K562 (cell line): ENCODE measurements at regions not wholly inside any gene's neighbourhood (a gene's known extent, or its start where the extent isn't known, plus 50 kb on each side); places are given as distances from the start of the nearest gene placed in this dataset.

Experiments used
- ATAC-seq: fragments of 200-7000 bp; cut with Tn5 transposase; 3 replicates; pipeline ENCODE4 v1.9.1; 2020; ENCODE audit warnings: moderate library complexity
- BruUV-seq: library from RNA; stranded (reverse); fragments of 400-500 nt; replicated peaks from 2 replicates; lab custom pipeline; 2021; lab: Mats Ljungman, UMichigan
- CTCF ChIA-PET: fragments of 300-600 bp; formaldehyde crosslinking; extraction: SDS; loops from one replicate; lab custom pipeline; 2021; ENCODE audit warnings: low intra/inter-chr PET ratio; lab: Yijun Ruan, JAX
- POLR2A ChIA-PET: fragments of 300-600, 350-650 bp; sonication (Branson Sonifier 250); formaldehyde crosslinking; extraction: SDS; loops from one replicate; lab custom pipeline; 2021; ENCODE audit warnings: antibody characterized with exemption, inconsistent platforms; lab: Yijun Ruan, JAX
- DNase-seq, 4 experiments: peaks; one replicate each; pipeline versions ENCODE4 v3.0.0 to v3.0.0-alpha.2; 2011 to 2018; ENCODE audit warnings: low spot score in 3 of 4, mixed read lengths in 3 of 4; ENCODE audit errors: extremely low read depth in 1 of 4
- FAIRE-seq: peaks from 2 replicates; lab custom pipeline; 2011; peaks lifted over from hg19 to GRCh38; lab: Jason Lieb, UNC
- H2AFZ ChIP-seq: 2 replicates; pipeline ENCODE4 v1.6.0; 2011; ENCODE audit warnings: low read depth, low read length, control low read depth, inconsistent platforms
- H3K27ac ChIP-seq: fragments of 200-600 bp; 3 replicates; pipeline ENCODE4 v1.8.0; 2011; ENCODE audit warnings: low read depth, mild to moderate bottlenecking, control low read depth, inconsistent platforms, low read length, moderate library complexity, mixed read lengths; ENCODE audit errors: extremely low read depth
- H3K27me3 ChIP-seq, 2 experiments: fragments of 300-600 bp in 1 of 2; 2 replicates in 1 of 2; 3 replicates in 1 of 2; pipeline versions ENCODE4 v1.6.0 to v1.8.0; 2011; ENCODE audit warnings: inconsistent platforms in 2 of 2, low read length in 2 of 2, mild to moderate bottlenecking in 1 of 2, mixed read lengths in 1 of 2, moderate library complexity in 1 of 2; ENCODE audit not compliant: control insufficient read depth in 2 of 2, insufficient read depth in 2 of 2
- H3K36me3 ChIP-seq: fragments of 300-600 bp; 3 replicates; pipeline ENCODE4 v1.8.0; 2011; ENCODE audit warnings: mild to moderate bottlenecking, low read length, inconsistent platforms; ENCODE audit not compliant: control insufficient read depth, insufficient read depth
- H3K4me1 ChIP-seq, 2 experiments: fragments of 200-600 bp in 1 of 2; replicated peaks in 1 of 2; 2 replicates in 1 of 2; 3 replicates in 1 of 2; pipeline versions ENCODE4 v1.5.1 to v1.8.0; 2011; ENCODE audit warnings: inconsistent platforms in 2 of 2, low read length in 2 of 2, mild to moderate bottlenecking in 1 of 2, mixed read lengths in 1 of 2, moderate library complexity in 1 of 2; ENCODE audit not compliant: control insufficient read depth in 2 of 2, insufficient read depth in 2 of 2
- H3K4me2 ChIP-seq: 2 replicates; pipeline ENCODE4 v1.6.1; 2011; ENCODE audit warnings: low read length, control low read depth, inconsistent platforms, mixed read lengths; ENCODE audit not compliant: insufficient read depth
- H3K4me3 ChIP-seq: fragments of 200-600 bp; sonication (generic), shearing (Covaris generic); 2 replicates; pipeline ENCODE4 v1.5.1; 2016; ENCODE audit warnings: control low read depth, inconsistent platforms
- H3K79me2 ChIP-seq: fragments of 200-600 bp; 3 replicates; pipeline ENCODE4 v1.8.0; 2011; ENCODE audit warnings: low read length, inconsistent platforms; ENCODE audit not compliant: control insufficient read depth, insufficient read depth
- H3K9ac ChIP-seq, 2 experiments: 2 replicates each; pipeline versions ENCODE4 v1.6.0 to v1.6.1; 2011; ENCODE audit warnings: low read depth in 2 of 2, low read length in 2 of 2, control low read depth in 1 of 2, inconsistent platforms in 1 of 2, mild to moderate bottlenecking in 1 of 2, mixed read lengths in 1 of 2; ENCODE audit not compliant: insufficient read depth in 1 of 2
- H3K9me1 ChIP-seq: one replicate; pipeline ENCODE4 v1.6.0; 2011; ENCODE audit warnings: inconsistent platforms, mild to moderate bottlenecking, low read length, moderate library complexity; ENCODE audit not compliant: control insufficient read depth, insufficient read depth
- H3K9me3 ChIP-seq: replicated peaks from 2 replicates; pipeline ENCODE4 v1.5.1; 2011; ENCODE audit warnings: low read depth, low read length, inconsistent platforms; ENCODE audit not compliant: control insufficient read depth, insufficient read depth
- H4K20me1 ChIP-seq: replicated peaks from 2 replicates; pipeline ENCODE4 v1.6.1; 2011; ENCODE audit warnings: low read length, inconsistent platforms, mixed read lengths; ENCODE audit not compliant: control insufficient read depth, insufficient read depth
- CHD4 ChIP-seq: fragments of 200-600 bp; sonication (generic); IDR thresholded peaks from 3 replicates; pipeline ENCODE4 v1.6.1; 2012; ENCODE audit warnings: low read depth, mild to moderate bottlenecking, mixed read lengths, low read length, inconsistent platforms; ENCODE audit not compliant: insufficient read depth, insufficient replicate concordance, poor library complexity, severe bottlenecking
- CTCF ChIP-seq, 3 experiments: IDR thresholded peaks in 2 of 3; conservative IDR thresholded peaks in 1 of 3; 2 replicates each; pipeline ENCODE4 v1.5.1; 2011 to 2012; ENCODE audit warnings: low read length in 3 of 3, mild to moderate bottlenecking in 3 of 3, control low read depth in 2 of 3, improper control_type of control experiment in 1 of 3, inconsistent platforms in 1 of 3, low read depth in 1 of 3, mixed read lengths in 1 of 3, moderate library complexity in 1 of 3; ENCODE audit not compliant: insufficient read depth in 2 of 3
- ILK ChIP-seq: fragments of 450-650 bp; IDR thresholded peaks from 2 replicates; pipeline ENCODE4 v1.6.1; 2016; ENCODE audit warnings: missing genetic modification characterization, low read depth, mild to moderate bottlenecking, missing compliant biosample characterization, moderate library complexity, borderline replicate concordance
- KLF13 ChIP-seq: fragments of 450-650 bp; IDR thresholded peaks from 2 replicates; pipeline ENCODE4 v1.6.1; 2016; ENCODE audit warnings: missing genetic modification characterization, low read depth, mild to moderate bottlenecking, missing compliant biosample characterization, moderate library complexity, borderline replicate concordance
- NFYB ChIP-seq: IDR thresholded peaks from 2 replicates; pipeline ENCODE4 v1.6.1; 2011; ENCODE audit warnings: mild to moderate bottlenecking, moderate library complexity; ENCODE audit not compliant: insufficient read length; ENCODE audit errors: extremely low read depth
- SP2 ChIP-seq: IDR thresholded peaks from 2 replicates; pipeline ENCODE4 v1.6.1; 2011; ENCODE audit warnings: mild to moderate bottlenecking, low read depth, low read length, moderate library complexity; ENCODE audit not compliant: poor library complexity, severe bottlenecking; ENCODE audit errors: extremely low read depth
- TEAD2 ChIP-seq: fragments of 450-650 bp; IDR thresholded peaks from 2 replicates; pipeline ENCODE4 v1.6.1; 2016; ENCODE audit warnings: missing genetic modification characterization, control low read depth, missing compliant biosample characterization
- ZNF274 ChIP-seq: IDR thresholded peaks from 2 replicates; pipeline ENCODE4 v1.6.1; 2011; ENCODE audit warnings: low read depth, mild to moderate bottlenecking, low read length, moderate library complexity, borderline replicate concordance
- in situ Hi-C: fragments of 300-500 bp; cut with MboI; formaldehyde crosslinking; loops from 4 replicates; pipeline ENCODE4 v1.15.0; 2018; ENCODE audit warnings: inconsistent platforms, mixed read lengths
- intact Hi-C: fragments of 100-400 bp; cut with micrococcal nuclease; formaldehyde crosslinking; loops from 2 replicates; pipeline ENCODE4 v1.14.2; 2022
- TF ChIP-seq, protein P1 (sequence below): fragments of 250-450 bp; sonication (Bioruptor Pico); IDR thresholded peaks from 2 replicates; pipeline ENCODE4 v1.4.0; 2020
- TF ChIP-seq, protein P2 (sequence below), 2 experiments: IDR thresholded peaks; 2 replicates each; pipeline ENCODE4 v1.6.1; 2012; ENCODE audit warnings: improper control_type of control experiment in 2 of 2, low read depth in 2 of 2, low read length in 2 of 2, borderline replicate concordance in 1 of 2

DNA sequence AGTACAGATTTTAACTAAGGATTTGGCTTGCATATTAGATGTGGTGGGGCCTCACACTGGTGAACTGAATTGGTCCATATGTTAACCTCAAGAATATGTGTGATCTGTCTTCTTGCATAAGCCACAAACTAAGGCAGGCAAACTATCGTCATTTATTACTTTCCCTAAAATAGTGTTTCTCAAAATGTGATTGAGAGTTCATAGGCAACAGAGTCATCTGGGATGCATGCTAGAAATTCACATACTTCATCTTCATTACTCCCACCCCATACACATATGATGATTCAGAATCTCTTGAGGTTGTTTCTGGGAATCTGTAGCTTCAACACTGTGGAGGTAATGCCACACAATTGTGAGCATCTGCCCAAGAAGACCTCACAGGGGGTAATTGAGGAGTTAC is 822.8 kb upstream of the CDH2 start (continued):
- TF ChIP-seq ILK (no peak), TEAD2 (tag) (no peak), ZNF274 (no peak)

- no peak for FAIRE-seq
Observed at GRCh38 chr18:28995319-28995718, 818.4 kb upstream of the CDH2 start.

More at GRCh38 chr18:28995319-28995718, 818.4 kb upstream of the CDH2 start:
- CTCF ChIA-PET: no interaction called here
- no peak overlapping the region for H2AFZ ChIP-seq
- DNase-seq (no peak), ATAC-seq (no peak)
- H3K79me2 ChIP-seq: no peaks in the 10 kb centered on the region
- H3K36me3 ChIP-seq: no peaks in the 10 kb centered on the region
- H4K20me1 ChIP-seq: no peaks in the 10 kb centered on the region
- H3K9ac ChIP-seq: no peak overlapping the region
- no peak overlapping the region for H3K4me2 ChIP-seq
- BruUV-seq: no TSS peak
- no peak overlapping the region for H3K4me3 ChIP-seq
- no peak overlapping the region for H3K27ac ChIP-seq
- H3K27me3 ChIP-seq: no peaks in the 10 kb centered on the region
- intact Hi-C loops: no loop called here
- no peak for TF ChIP-seq CHD4
- no peak for TF ChIP-seq SP2
- TF ChIP-seq KLF13 (tag): no peak
- TF ChIP-seq CTCF (IDR thresholded peaks at IDR 0.05 in 2 of 3, conservative IDR thresholded peaks at IDR 0.05 in 1 of 3; ENCODE audit: insufficient read depth in 2 of 3, low read depth in 1 of 3, low read length in 3 of 3): no peak
- no peak for TF ChIP-seq ILK
- TF ChIP-seq, protein P1, sequence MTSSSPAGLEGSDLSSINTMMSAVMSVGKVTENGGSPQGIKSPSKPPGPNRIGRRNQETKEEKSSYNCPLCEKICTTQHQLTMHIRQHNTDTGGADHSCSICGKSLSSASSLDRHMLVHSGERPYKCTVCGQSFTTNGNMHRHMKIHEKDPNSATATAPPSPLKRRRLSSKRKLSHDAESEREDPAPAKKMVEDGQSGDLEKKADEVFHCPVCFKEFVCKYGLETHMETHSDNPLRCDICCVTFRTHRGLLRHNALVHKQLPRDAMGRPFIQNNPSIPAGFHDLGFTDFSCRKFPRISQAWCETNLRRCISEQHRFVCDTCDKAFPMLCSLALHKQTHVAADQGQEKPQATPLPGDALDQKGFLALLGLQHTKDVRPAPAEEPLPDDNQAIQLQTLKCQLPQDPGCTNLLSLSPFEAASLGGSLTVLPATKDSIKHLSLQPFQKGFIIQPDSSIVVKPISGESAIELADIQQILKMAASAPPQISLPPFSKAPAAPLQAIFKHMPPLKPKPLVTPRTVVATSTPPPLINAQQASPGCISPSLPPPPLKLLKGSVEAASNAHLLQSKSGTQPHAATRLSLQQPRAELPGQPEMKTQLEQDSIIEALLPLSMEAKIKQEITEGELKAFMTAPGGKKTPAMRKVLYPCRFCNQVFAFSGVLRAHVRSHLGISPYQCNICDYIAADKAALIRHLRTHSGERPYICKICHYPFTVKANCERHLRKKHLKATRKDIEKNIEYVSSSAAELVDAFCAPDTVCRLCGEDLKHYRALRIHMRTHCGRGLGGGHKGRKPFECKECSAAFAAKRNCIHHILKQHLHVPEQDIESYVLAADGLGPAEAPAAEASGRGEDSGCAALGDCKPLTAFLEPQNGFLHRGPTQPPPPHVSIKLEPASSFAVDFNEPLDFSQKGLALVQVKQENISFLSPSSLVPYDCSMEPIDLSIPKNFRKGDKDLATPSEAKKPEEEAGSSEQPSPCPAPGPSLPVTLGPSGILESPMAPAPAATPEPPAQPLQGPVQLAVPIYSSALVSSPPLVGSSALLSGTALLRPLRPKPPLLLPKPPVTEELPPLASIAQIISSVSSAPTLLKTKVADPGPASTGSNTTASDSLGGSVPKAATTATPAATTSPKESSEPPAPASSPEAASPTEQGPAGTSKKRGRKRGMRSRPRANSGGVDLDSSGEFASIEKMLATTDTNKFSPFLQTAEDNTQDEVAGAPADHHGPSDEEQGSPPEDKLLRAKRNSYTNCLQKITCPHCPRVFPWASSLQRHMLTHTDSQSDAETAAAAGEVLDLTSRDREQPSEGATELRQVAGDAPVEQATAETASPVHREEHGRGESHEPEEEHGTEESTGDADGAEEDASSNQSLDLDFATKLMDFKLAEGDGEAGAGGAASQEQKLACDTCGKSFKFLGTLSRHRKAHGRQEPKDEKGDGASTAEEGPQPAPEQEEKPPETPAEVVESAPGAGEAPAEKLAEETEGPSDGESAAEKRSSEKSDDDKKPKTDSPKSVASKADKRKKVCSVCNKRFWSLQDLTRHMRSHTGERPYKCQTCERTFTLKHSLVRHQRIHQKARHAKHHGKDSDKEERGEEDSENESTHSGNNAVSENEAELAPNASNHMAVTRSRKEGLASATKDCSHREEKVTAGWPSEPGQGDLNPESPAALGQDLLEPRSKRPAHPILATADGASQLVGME (CRISPR knock-in tag): no peak
- TF ChIP-seq, protein P2, sequence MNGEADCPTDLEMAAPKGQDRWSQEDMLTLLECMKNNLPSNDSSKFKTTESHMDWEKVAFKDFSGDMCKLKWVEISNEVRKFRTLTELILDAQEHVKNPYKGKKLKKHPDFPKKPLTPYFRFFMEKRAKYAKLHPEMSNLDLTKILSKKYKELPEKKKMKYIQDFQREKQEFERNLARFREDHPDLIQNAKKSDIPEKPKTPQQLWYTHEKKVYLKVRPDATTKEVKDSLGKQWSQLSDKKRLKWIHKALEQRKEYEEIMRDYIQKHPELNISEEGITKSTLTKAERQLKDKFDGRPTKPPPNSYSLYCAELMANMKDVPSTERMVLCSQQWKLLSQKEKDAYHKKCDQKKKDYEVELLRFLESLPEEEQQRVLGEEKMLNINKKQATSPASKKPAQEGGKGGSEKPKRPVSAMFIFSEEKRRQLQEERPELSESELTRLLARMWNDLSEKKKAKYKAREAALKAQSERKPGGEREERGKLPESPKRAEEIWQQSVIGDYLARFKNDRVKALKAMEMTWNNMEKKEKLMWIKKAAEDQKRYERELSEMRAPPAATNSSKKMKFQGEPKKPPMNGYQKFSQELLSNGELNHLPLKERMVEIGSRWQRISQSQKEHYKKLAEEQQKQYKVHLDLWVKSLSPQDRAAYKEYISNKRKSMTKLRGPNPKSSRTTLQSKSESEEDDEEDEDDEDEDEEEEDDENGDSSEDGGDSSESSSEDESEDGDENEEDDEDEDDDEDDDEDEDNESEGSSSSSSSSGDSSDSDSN (IDR thresholded peaks at IDR 0.05; ENCODE audit: borderline replicate concordance in 1 of 2, low read depth in 2 of 2, low read length in 2 of 2): no peak
- TF ChIP-seq NFYB: no peak
- in situ Hi-C loops: no loop called here
- POLR2A ChIA-PET: no interaction called here
- H3K9me3 ChIP-seq: no peaks in the 10 kb centered on the region; the same call in 1 of the 2 replicates
- H3K9me1 ChIP-seq: no peaks in the 10 kb centered on the region
- H3K4me1 ChIP-seq: no peaks in the 10 kb centered on the region
